ENCODE measurements at regions not wholly inside any gene's neighbourhood (a gene's known extent, or its start where the extent isn't known, plus 50 kb on each side); places are given as distances from the start of the nearest gene placed in this dataset.

DNA sequence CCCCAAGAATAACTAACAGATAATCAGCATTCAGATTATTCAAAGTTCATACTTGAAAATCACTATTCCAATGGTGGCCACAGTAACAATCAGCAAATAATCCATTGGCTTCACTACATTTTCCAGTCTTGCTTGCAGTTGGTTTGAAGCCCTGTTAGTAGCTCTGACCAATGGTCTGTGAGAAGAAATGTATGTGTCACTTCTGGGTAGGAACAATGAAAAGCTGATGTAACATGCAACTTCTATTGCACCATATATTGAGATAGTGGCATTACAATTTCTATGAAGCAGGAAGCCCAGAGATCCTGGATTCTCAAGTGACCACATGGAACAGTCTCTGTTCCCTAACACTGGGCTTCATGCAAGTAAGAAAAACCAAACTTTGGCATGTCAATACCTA lies 250.9 kb upstream of the DAB1 start:
- no peak overlapping the region for H3K27ac ChIP-seq
- TF ChIP-seq ZFX (IDR thresholded peaks at IDR 0.05; ENCODE audit: borderline replicate concordance) = no peak
- TF ChIP-seq, protein P1, sequence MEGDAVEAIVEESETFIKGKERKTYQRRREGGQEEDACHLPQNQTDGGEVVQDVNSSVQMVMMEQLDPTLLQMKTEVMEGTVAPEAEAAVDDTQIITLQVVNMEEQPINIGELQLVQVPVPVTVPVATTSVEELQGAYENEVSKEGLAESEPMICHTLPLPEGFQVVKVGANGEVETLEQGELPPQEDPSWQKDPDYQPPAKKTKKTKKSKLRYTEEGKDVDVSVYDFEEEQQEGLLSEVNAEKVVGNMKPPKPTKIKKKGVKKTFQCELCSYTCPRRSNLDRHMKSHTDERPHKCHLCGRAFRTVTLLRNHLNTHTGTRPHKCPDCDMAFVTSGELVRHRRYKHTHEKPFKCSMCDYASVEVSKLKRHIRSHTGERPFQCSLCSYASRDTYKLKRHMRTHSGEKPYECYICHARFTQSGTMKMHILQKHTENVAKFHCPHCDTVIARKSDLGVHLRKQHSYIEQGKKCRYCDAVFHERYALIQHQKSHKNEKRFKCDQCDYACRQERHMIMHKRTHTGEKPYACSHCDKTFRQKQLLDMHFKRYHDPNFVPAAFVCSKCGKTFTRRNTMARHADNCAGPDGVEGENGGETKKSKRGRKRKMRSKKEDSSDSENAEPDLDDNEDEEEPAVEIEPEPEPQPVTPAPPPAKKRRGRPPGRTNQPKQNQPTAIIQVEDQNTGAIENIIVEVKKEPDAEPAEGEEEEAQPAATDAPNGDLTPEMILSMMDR (IDR thresholded peaks at IDR 0.05) = no peak

- H3K27ac ChIP-seq = no peak overlapping the region
- TF ChIP-seq ZFX (IDR thresholded peaks at IDR 0.05; ENCODE audit: borderline replicate concordance) = no peak
- TF ChIP-seq, protein P1 (IDR thresholded peaks at IDR 0.05) = no peak
Observed at GRCh38 chr1:57672346-57673140, 248.7 kb upstream of the DAB1 start.

- TF ChIP-seq ZFX (IDR thresholded peaks at IDR 0.05; ENCODE audit: borderline replicate concordance) = no peak
- TF ChIP-seq, protein P1 (IDR thresholded peaks at IDR 0.05) = no peak
Observed at GRCh38 chr1:57671750-57672149, 247.9 kb upstream of the DAB1 start.

DNA sequence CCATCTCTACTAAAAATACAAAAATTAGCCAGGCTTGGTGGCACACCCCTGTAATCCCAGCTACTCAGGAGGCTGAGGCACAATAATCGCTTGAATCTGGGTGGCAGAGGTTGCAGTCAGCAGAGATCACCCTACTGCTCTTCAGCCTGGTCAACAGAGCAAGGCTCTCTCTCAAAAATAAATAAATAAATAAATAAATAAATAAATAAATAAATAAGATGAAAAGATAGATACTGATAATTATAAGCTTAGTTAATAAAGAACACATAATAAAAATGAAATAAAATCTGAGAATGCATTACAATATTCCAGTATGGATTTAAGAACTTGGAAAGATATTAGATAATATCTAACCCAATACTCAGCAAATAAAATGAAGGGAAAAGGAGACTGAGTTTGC lies 235.9 kb upstream of the DAB1 start:
- TF ChIP-seq, protein P1 (IDR thresholded peaks at IDR 0.05) = no peak
- H3K27ac ChIP-seq = no peak overlapping the region

More at GRCh38 chr1:57671750-57672149, 247.9 kb upstream of the DAB1 start:
- H3K27ac ChIP-seq = no peak overlapping the region

DNA sequence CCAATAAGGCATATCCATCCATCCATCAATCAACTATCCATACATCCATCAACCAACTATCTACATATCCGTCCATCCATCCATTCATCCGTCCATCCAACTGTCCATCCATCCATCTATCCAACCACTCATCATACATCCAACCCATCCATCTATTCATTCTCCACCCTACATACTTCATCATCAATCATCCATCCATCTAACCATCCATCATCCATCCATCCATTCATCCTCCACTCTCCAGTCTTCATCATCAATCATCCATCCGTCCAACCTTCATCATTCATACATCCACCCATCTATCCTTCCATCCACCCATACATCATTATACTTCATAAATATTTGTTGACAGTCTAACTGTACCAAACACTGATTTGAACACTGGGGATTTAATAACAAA lies 231.3 kb upstream of the DAB1 start:
- TF ChIP-seq, protein P1 (IDR thresholded peaks at IDR 0.05) = no peak
- no peak for TF ChIP-seq ZFX (IDR thresholded peaks at IDR 0.05; ENCODE audit: borderline replicate concordance)
- no peak overlapping the region for H3K27ac ChIP-seq

DNA sequence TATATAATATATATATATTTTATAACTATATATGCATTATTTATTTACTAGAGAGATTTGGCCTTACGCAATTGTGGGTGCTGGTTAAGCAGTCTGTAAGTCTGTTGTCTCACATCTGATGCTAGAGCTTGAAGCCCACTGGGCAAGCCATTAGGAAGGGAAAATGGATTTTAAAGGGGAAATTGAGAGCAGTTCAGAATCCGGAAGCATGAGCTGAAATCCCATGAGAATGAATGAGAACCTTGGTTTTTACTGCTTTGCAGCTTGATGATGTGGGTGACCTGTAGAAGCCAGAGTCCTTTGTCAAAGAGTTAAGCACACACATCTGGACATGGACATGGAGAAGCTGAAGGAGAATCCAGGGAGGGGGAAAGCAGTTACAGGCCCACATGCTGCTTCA lies 220.8 kb upstream of the DAB1 start:
- TF ChIP-seq, protein P1 (IDR thresholded peaks at IDR 0.05) = no peak
- no peak for TF ChIP-seq ZFX (IDR thresholded peaks at IDR 0.05; ENCODE audit: borderline replicate concordance)
- no peak overlapping the region for H3K27ac ChIP-seq

DNA sequence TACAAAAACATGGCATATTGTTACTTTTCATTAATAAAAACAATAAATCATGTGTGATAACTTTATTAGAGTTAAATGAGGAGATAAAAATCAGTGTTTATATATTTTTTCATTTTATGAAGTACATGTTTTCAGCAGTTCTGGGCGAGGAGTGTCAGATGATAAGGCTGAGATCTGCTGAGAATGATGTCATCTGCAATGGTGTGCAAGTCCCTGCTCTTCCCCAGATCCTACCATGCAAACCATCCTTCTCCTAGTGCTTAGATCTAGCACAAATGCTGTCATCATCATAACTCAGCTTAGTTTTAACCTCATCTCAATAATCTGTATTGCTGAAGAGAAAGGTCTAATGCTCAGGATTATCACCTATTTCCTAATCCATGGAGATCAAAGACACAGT lies 214.4 kb upstream of the DAB1 start:
- TF ChIP-seq, protein P1 (IDR thresholded peaks at IDR 0.05) = no peak
- no peak for TF ChIP-seq ZFX (IDR thresholded peaks at IDR 0.05; ENCODE audit: borderline replicate concordance)
- peak overlapping the region; percentile 55; the same call in 1 of the 2 replicates for H3K27ac ChIP-seq

Measured in 22Rv1 (cell line).